HCT116 (cell line): ENCODE measurements at regions not wholly inside any gene's neighbourhood (a gene's known extent, or its start where the extent isn't known, plus 50 kb on each side); places are given as distances from the start of the nearest gene placed in this dataset.

Experiments used
- CEBPB ChIP-seq: IDR thresholded peaks from 2 replicates; pipeline ENCODE4 v1.6.1; 2012; ENCODE audit warnings: low read depth
- CTCF ChIP-seq, 3 experiments: fragments of 200-600 bp in 1 of 3; sonication (generic) in 1 of 3; IDR thresholded peaks in 2 of 3; conservative IDR thresholded peaks in 1 of 3; 2 replicates each; pipeline ENCODE4 v1.5.1; 2012 to 2017; ENCODE audit warnings: low read depth in 2 of 3, low read length in 2 of 3, antibody characterized with exemption in 1 of 3, borderline replicate concordance in 1 of 3, control low read depth in 1 of 3, mild to moderate bottlenecking in 1 of 3, mixed read lengths in 1 of 3, mixed run types in 1 of 3, moderate library complexity in 1 of 3; ENCODE audit not compliant: insufficient read depth in 1 of 3
- EZH2 ChIP-seq: fragments of 200-600 bp; sonication (generic); IDR thresholded peaks from 2 replicates; pipeline ENCODE4 v1.6.1; 2017; ENCODE audit warnings: antibody characterized with exemption, mixed run types
- EZH2phosphoT487 ChIP-seq: fragments of 200-600 bp; IDR thresholded peaks from 2 replicates; pipeline ENCODE4 v1.6.1; 2018; ENCODE audit warnings: antibody characterized with exemption, borderline replicate concordance
- MAX ChIP-seq: IDR thresholded peaks from 2 replicates; pipeline ENCODE4 v1.6.1; 2012
- POLR2A ChIP-seq: IDR thresholded peaks from 2 replicates; pipeline ENCODE4 v1.7.0; 2011; ENCODE audit warnings: borderline replicate concordance; ENCODE audit not compliant: insufficient read depth, insufficient read length; ENCODE audit errors: extremely low read depth
- POLR2AphosphoS5 ChIP-seq: IDR thresholded peaks from 2 replicates; pipeline ENCODE4 v1.6.1; 2011; ENCODE audit warnings: mild to moderate bottlenecking, low read depth, low read length, moderate library complexity
- ZFX ChIP-seq: fragments of 450-650 bp; IDR thresholded peaks from 2 replicates; pipeline ENCODE4 v1.6.1; 2017
- ZNF274 ChIP-seq: fragments of 200-500 bp; sonication (Bioruptor generic); IDR thresholded peaks from 2 replicates; pipeline ENCODE4 v1.6.1; 2014; ENCODE audit warnings: mild to moderate bottlenecking, low read depth, low read length, inconsistent platforms

- TF ChIP-seq CTCF (IDR thresholded peaks at IDR 0.05 in 2 of 3, conservative IDR thresholded peaks at IDR 0.05 in 1 of 3; ENCODE audit: borderline replicate concordance in 1 of 3, insufficient read depth in 1 of 3, low read depth in 2 of 3, low read length in 2 of 3): no peak
- TF ChIP-seq MAX: no peak
- no peak for TF ChIP-seq EZH2phosphoT487
- TF ChIP-seq CEBPB: no peak
- TF ChIP-seq POLR2AphosphoS5: no peak
- no peak for TF ChIP-seq ZFX
- no peak for TF ChIP-seq ZNF274
- TF ChIP-seq EZH2: no peak
- TF ChIP-seq POLR2A: no peak
These were observed 64.0 kb upstream of the ZSWIM2 start for GRCh38 chr2:186912979-186913378.
